B cell (primary cell): ENCODE measurements at regions not wholly inside any gene's neighbourhood (a gene's known extent, or its start where the extent isn't known, plus 50 kb on each side); places are given as distances from the start of the nearest gene placed in this dataset.

ENCODE experiments used
- CTCF ChIP-seq: fragments of 200-600 bp; IDR thresholded peaks from one replicate; pipeline ENCODE4 v1.8.0; 2022; ENCODE audit warnings: antibody characterized with exemption, mild to moderate bottlenecking
- EZH2 ChIP-seq: IDR thresholded peaks from 2 replicates; pipeline ENCODE4 v1.6.1; 2012; ENCODE audit warnings: borderline replicate concordance, low read depth, mild to moderate bottlenecking, moderate library complexity, low read length; ENCODE audit not compliant: insufficient read depth, poor library complexity, severe bottlenecking

- TF ChIP-seq CTCF (no peak), EZH2 (no peak)
Observed at GRCh38 chr21:16811011-16811410, 701.8 kb upstream of the CXADR start.
